ENCODE measurements at regions not wholly inside any gene's neighbourhood (a gene's known extent, or its start where the extent isn't known, plus 50 kb on each side); places are given as distances from the start of the nearest gene placed in this dataset.

DNA sequence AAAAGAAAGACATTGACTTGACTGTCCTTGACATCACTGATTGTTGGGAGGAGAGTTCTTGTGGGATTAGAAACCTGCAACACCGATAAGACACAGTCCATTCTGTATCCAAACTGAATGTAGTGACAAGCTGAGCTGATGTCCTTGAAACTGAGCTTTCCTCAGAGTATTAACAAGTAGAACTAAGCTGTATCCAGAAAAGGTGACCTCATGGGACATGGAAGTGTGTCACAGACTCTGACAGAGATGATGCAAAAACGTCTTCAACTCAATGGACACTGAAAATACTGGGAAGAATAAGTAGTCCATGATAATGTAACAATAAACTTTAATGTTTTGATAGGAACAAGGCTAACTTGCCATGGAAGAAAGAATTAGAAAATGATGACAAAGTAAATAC lies 690.1 kb downstream of the CDH18 start:
- H3K27me3 Mint-ChIP-seq: no peaks in the 10 kb centered on the region

DNA sequence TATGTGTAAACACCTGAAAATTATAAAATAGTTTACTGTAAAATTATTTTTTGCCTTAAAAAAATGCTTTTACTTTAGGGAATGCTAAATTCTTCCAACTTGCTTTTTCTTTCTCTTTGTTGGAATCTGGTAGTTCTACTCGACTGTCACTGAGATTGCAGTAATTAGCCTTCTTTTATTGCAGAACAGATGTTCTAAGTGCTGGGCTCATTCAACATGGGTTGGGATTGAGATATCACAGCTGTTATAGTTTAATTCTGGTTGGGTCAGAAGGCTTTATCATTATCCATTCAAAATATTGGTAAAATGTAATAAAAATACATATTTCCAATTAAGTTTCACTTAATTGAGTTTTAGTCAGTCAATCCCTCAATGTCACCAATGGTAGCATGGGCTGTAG lies 686.7 kb downstream of the CDH18 start:
- H3K27me3 Mint-ChIP-seq: no peaks in the 10 kb centered on the region
- no peak for ATAC-seq
- no peaks in the 10 kb centered on the region for H3K36me3 Mint-ChIP-seq (ENCODE audit: low read depth)
- H3K27ac Mint-ChIP-seq: no peak overlapping the region
- no peak overlapping the region for H3K4me3 Mint-ChIP-seq
- H3K9me3 ChIP-seq (ENCODE audit: control insufficient read depth, low read length, poor library complexity, severe bottlenecking): no peaks in the 10 kb centered on the region
- DNase-seq: no peak
- H3K4me1 Mint-ChIP-seq: no peaks in the 10 kb centered on the region

More for the DNA sequence above, 690.1 kb downstream of the CDH18 start:
- H3K4me3 Mint-ChIP-seq: no peak overlapping the region
- no peak overlapping the region for H3K27ac Mint-ChIP-seq
- H3K4me1 Mint-ChIP-seq: no peaks in the 10 kb centered on the region
- ATAC-seq (no peak), DNase-seq (no peak)
- no peaks in the 10 kb centered on the region for H3K36me3 Mint-ChIP-seq (ENCODE audit: low read depth)
- no peaks in the 10 kb centered on the region for H3K9me3 ChIP-seq (ENCODE audit: control insufficient read depth, low read length, poor library complexity, severe bottlenecking)

DNA sequence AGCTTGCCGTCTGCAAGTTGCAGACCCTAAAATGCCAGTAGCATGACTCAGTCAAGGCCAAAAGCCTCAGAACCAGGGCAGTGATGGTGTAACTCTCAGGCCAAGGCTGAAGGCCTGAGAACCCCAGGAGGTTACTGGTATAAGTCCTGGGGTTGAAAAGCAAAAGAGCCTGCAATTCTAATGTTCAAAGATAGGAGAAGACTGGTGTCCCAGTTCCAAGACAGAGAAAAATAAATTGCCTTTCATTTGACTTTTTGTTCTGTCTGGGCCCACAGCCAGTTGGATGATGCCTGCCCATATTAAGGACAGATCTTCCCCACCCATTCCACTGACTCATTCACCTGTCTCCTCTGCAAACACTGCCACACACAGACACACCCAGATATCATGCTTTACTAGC lies 673.2 kb downstream of the CDH18 start:
- Mint-ChIP-seq H3K27ac (no peak overlapping the region), H3K36me3 (ENCODE audit: low read depth) (no peaks in the 10 kb centered on the region), H3K4me3 (no peak overlapping the region), H3K27me3 (no peaks in the 10 kb centered on the region), H3K4me1 (no peaks in the 10 kb centered on the region)
- no peak for ATAC-seq
- DNase-seq: no peak
- no peaks in the 10 kb centered on the region for H3K9me3 ChIP-seq (ENCODE audit: control insufficient read depth, low read length, poor library complexity, severe bottlenecking)

DNA sequence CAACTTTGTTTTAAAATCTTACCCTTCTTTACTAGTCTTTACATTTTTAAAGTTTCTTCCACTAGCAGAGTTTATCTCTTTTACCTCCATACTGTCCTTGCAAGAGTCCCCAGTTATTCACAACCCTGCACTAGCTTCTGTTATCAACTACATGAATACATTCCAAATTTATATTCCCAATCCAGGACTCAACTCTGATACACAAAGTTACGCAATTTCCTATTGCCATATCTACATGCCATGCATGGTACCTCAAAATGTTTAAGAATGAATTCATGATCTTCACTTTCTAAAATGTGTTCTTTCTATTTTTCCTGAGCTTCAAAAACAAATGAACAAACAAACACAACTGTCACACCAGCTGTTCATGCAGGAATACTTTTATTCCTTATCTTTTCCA lies 668.7 kb downstream of the CDH18 start:
- Mint-ChIP-seq H3K4me1 (no peaks in the 10 kb centered on the region), H3K27me3 (no peaks in the 10 kb centered on the region), H3K36me3 (ENCODE audit: low read depth) (no peaks in the 10 kb centered on the region), H3K4me3 (no peak overlapping the region), H3K27ac (no peak overlapping the region)
- no peak for DNase-seq
- no peak for ATAC-seq
- no peaks in the 10 kb centered on the region for H3K9me3 ChIP-seq (ENCODE audit: control insufficient read depth, low read length, poor library complexity, severe bottlenecking)

DNA sequence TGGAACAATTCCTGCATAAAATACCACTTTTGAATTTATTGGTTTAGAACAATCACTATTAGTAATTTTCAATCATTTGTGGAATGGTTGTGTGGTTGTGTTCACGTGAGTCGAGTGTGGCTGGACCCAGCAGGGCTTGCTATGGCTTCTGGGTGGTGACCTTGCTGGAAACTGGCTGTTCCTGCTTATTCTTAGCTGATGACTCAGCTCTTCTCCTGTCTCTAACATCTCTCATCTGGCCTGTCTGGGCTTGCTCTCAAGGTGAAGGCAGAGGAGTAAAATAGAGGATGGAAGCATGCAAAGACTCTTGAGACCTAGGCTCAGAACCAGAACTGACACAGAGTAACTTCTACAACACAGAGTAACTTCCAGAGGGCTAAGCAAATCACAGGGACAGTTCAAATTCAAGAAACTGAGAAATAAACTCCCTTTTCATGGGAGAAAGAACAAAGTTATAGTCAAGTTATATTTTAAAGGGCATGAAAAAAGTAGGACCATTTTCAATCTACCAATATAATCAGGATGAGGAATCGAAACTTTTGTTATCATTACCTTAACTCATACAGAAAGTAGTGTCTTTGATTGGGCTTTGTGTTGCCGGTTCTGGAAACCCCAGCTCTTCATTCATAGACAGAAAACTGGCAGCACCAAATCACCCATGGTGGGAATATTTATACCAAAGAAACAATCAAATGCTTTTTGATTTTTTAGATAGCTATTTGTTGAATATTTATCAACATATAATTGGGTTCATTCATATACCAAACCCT lies 665.1 kb downstream of the CDH18 start:
- ATAC-seq (no peak), DNase-seq (no peak)
- no peaks in the 10 kb centered on the region for H3K9me3 ChIP-seq (ENCODE audit: control insufficient read depth, low read length, poor library complexity, severe bottlenecking)
- Mint-ChIP-seq H3K27me3 (no peaks in the 10 kb centered on the region), H3K4me3 (no peak overlapping the region), H3K4me1 (no peaks in the 10 kb centered on the region), H3K27ac (no peak overlapping the region), H3K36me3 (ENCODE audit: low read depth) (no peaks in the 10 kb centered on the region)

DNA sequence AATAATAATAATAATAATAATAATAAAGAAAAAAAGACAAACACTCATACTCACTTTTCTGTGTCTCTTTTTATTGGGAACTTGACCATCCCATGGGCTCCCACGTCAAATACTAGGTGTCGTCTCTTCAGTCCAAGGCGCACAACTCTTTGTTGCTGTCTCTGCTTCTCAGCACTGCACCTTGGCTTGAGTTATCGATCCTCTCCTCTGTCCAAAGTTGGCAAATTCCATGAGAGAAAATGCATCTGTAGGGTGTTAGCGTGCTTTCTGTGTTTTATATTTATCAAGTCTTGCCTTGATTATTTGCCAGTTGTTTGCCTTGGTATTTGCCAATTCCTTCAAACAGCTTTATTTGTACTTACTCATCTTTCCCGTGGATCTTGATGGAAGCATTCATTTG lies 653.7 kb downstream of the CDH18 start:
- ATAC-seq (no peak), DNase-seq (no peak)
- H3K27ac Mint-ChIP-seq: no peak overlapping the region
- H3K36me3 Mint-ChIP-seq (ENCODE audit: low read depth): no peaks in the 10 kb centered on the region
- H3K4me1 Mint-ChIP-seq: no peaks in the 10 kb centered on the region
- no peak overlapping the region for H3K4me3 Mint-ChIP-seq
- H3K27me3 Mint-ChIP-seq: no peaks in the 10 kb centered on the region
- no peaks in the 10 kb centered on the region for H3K9me3 ChIP-seq (ENCODE audit: control insufficient read depth, low read length, poor library complexity, severe bottlenecking)

DNA sequence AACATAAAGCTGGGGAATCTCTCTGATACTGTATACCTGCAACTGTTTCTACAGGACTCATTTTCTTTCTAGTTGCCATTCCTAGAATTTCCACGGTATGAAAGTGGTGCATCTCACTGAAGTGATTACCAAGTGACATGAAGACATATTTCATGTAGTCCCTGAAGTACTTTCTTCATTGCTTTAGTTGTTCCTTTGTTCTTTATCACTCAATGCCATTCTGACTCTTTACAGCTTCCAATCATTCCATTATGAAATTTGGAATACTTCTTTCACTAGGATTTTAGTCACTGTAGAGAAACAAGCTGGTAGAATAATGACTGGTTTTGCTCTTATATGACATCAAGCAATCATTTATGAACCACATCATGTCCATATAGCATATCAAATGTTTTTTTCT lies 645.1 kb downstream of the CDH18 start:
- Mint-ChIP-seq H3K4me3 (no peak overlapping the region), H3K27me3 (no peaks in the 10 kb centered on the region), H3K4me1 (no peaks in the 10 kb centered on the region), H3K36me3 (ENCODE audit: low read depth) (no peaks in the 10 kb centered on the region), H3K27ac (no peak overlapping the region)
- ATAC-seq (no peak), DNase-seq (no peak)
- H3K9me3 ChIP-seq (ENCODE audit: control insufficient read depth, low read length, poor library complexity, severe bottlenecking): no peaks in the 10 kb centered on the region

DNA sequence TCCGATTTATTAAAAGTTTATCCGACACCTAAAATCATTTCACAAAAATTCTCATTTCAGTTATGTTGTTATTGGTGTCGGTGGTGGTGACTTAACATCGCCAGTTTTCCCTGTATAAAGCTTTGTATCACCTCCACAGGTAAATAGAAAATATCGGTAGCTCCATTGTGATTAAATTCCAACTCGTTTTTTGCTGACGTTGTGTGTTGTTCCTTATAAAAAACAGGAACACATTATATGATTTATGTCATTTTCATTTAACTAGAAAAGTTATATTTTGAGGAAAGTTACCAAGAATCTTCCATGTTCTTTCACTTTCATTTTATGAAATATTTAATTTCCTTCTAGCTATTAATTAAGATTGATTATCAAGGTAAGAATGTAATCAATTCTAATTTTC lies 635.9 kb downstream of the CDH18 start:
- no peaks in the 10 kb centered on the region for H3K27me3 Mint-ChIP-seq
- no peaks in the 10 kb centered on the region for H3K36me3 Mint-ChIP-seq (ENCODE audit: low read depth)
- H3K4me3 Mint-ChIP-seq: no peak overlapping the region
- no peaks in the 10 kb centered on the region for H3K9me3 ChIP-seq (ENCODE audit: control insufficient read depth, low read length, poor library complexity, severe bottlenecking)
- H3K27ac Mint-ChIP-seq: no peak overlapping the region
- ATAC-seq: no peak
- no peak for DNase-seq
- no peaks in the 10 kb centered on the region for H3K4me1 Mint-ChIP-seq

DNA sequence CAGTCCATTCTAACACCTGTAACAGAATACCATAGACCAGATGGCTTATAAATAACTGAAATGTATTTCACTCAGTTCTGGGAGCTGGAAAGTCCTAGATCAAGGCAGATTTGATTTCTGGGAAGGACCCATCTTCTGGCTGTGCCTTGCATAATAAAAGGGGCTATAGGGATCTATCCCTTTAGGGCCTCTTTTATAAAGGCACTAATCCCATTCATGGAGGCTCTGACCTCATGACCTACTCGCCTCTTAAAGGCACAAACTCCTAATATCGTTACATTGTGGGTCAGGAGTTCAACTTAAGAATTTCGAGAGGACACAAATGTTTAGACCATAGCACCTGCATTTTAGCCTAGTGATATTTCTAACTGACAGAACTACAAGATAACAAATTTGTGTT lies 619.0 kb downstream of the CDH18 start:
- H3K9me3 ChIP-seq (ENCODE audit: control insufficient read depth, low read length, poor library complexity, severe bottlenecking): no peaks in the 10 kb centered on the region
- DNase-seq (no peak), ATAC-seq (no peak)
- H3K36me3 Mint-ChIP-seq (ENCODE audit: low read depth): no peaks in the 10 kb centered on the region
- no peak overlapping the region for H3K27ac Mint-ChIP-seq
- H3K4me1 Mint-ChIP-seq: no peaks in the 10 kb centered on the region
- H3K27me3 Mint-ChIP-seq: no peaks in the 10 kb centered on the region
- H3K4me3 Mint-ChIP-seq: no peak overlapping the region

DNA sequence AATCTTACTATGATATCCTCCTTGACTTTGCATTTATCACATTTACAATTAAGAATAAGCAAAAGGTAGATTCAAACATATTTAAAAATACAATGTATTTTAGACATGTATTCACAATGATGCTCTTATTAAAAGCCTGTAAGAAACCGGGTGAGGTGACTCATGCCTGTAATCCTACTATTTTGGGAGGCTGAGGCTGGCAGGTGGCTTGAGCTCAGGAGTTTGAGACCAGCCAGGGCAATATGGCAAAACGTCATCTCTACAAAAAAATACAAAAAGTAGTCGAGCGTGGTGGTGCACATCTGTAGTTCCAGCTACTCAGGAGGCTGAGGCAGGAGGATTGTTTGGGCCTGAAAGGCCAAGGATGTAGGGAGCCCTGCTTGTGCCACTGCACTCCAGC lies 618.4 kb downstream of the CDH18 start:
- Mint-ChIP-seq H3K36me3 (ENCODE audit: low read depth) (no peaks in the 10 kb centered on the region), H3K27ac (no peak overlapping the region), H3K27me3 (no peaks in the 10 kb centered on the region), H3K4me3 (no peak overlapping the region), H3K4me1 (no peaks in the 10 kb centered on the region)
- H3K9me3 ChIP-seq (ENCODE audit: control insufficient read depth, low read length, poor library complexity, severe bottlenecking): no peaks in the 10 kb centered on the region
- DNase-seq (no peak), ATAC-seq (no peak)

DNA sequence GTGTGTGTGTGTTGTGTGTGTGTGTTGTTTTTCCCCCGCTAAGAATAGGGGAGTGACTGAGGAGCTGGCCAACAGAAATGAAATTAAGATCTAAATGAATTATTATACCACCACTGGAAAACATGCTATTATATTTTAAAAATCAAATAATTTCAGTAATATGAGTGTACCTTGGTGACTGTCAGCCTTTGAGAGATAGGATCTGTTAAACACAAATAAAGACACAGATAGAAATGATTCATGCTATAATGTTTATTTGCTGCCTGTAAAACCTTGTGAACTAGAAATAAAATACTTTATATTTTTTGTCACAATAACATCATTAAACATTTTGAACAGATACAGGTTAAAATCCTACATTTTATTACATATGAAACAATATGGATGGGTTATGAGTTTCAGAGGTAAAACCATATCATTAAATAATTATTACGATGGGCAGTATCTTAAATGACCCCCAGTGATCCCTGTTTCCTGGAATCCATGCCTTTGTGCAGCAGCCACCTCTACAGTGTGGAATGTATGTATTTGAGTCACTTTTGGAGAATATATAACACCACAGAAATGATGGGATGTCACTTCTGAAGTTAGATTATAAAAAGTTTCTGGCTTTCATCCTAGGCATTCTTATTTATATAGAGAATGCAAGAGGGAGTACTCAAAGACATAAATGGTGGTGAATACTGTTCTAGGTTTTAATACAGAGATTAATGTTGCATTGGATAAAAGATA lies 617.2 kb downstream of the CDH18 start:
- H3K9me3 ChIP-seq (ENCODE audit: control insufficient read depth, low read length, poor library complexity, severe bottlenecking): no peaks in the 10 kb centered on the region
- H3K27ac Mint-ChIP-seq: no peak overlapping the region
- no peak overlapping the region for H3K4me3 Mint-ChIP-seq
- no peaks in the 10 kb centered on the region for H3K36me3 Mint-ChIP-seq (ENCODE audit: low read depth)
- no peaks in the 10 kb centered on the region for H3K4me1 Mint-ChIP-seq
- ATAC-seq: no peak
- no peaks in the 10 kb centered on the region for H3K27me3 Mint-ChIP-seq
- no peak for DNase-seq

DNA sequence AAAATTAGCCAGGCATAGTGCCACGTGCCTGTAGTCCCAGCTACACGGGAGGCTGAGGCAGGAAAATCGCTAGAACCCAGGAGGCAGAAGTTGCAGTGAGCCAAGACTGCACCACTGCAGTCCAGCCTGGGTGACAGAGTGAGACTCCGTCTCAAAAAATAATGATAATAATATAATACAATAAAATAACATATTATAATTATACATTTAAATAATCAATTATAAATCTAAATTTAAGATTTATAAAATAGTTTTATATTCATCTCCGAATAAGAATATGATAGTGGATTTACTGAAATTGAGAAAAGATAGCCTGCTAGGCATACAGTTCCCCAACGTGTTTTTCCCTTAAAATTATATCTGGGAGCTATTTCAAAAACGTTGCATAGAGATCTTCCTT lies 599.6 kb downstream of the CDH18 start:
- Mint-ChIP-seq H3K4me1 (no peaks in the 10 kb centered on the region), H3K4me3 (no peak overlapping the region), H3K27me3 (no peaks in the 10 kb centered on the region), H3K27ac (no peak overlapping the region), H3K36me3 (ENCODE audit: low read depth) (no peaks in the 10 kb centered on the region)
- ATAC-seq (no peak), DNase-seq (no peak)
- H3K9me3 ChIP-seq (ENCODE audit: control insufficient read depth, low read length, poor library complexity, severe bottlenecking): no peaks in the 10 kb centered on the region

DNA sequence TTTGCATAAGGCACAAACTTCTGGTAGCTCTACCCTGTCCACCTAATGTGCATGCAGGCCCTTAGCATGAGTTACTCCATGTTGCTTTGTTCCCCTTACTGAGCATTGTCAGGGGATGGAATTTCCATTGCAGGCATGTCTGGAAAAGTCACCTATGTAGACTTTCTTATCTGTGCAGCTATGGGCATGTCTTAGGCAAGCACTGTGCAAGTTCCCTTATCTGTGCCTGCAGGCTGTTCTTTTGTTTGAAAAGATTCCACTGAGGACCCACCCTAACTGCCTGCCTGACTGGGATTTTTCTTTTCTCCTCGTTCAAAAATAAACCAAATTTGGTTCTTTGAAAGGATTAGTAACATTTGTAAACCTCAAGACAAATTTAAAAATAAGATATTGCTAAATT lies 587.0 kb downstream of the CDH18 start:
- DNase-seq (no peak), ATAC-seq (no peak)
- H3K27ac Mint-ChIP-seq: no peak overlapping the region
- no peaks in the 10 kb centered on the region for H3K36me3 Mint-ChIP-seq (ENCODE audit: low read depth)
- H3K9me3 ChIP-seq (ENCODE audit: control insufficient read depth, low read length, poor library complexity, severe bottlenecking): no peaks in the 10 kb centered on the region
- H3K4me3 Mint-ChIP-seq: no peak overlapping the region
- H3K27me3 Mint-ChIP-seq: no peaks in the 10 kb centered on the region
- no peaks in the 10 kb centered on the region for H3K4me1 Mint-ChIP-seq

All from T-helper 17 cell (primary cell).